HG02798 (cell line): ENCODE measurements at regions not wholly inside any gene's neighbourhood (a gene's known extent, or its start where the extent isn't known, plus 50 kb on each side); places are given as distances from the start of the nearest gene placed in this dataset.
"Not testable (repeated sequence)": the region's sequence is repeated elsewhere in the genome, so short reads cannot be mapped to it uniquely, and the experiment has no call there.

Source experiments
- ATAC-seq: cut with Tn5 transposase; IDR thresholded peaks from one replicate; pipeline ENCODE4 v1.9.1; 2021; ENCODE audit warnings: mild to moderate bottlenecking; ENCODE audit not compliant: unreplicated experiment, poor library complexity

DNA sequence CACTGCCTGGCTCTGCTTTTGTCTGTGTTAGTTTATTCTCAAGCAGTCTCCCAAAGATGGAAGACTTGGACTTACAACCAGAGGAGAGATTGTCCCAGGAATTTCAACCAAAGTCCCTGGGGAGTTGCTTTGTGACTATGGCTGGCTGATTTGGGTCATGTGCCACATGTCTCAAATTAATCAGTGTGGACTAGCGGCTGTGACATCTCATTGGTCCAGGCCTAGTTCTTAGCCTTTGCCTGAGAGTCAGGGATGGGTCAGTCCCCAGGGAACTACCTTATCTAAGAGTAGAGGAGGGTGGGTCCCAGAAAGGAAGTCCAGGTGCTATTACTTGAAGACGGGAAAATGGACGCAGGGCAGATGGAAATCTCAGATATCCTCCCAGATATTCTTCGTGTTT lies 217.1 kb downstream of the ACKR3 start:
- ATAC-seq, result no peak

DNA sequence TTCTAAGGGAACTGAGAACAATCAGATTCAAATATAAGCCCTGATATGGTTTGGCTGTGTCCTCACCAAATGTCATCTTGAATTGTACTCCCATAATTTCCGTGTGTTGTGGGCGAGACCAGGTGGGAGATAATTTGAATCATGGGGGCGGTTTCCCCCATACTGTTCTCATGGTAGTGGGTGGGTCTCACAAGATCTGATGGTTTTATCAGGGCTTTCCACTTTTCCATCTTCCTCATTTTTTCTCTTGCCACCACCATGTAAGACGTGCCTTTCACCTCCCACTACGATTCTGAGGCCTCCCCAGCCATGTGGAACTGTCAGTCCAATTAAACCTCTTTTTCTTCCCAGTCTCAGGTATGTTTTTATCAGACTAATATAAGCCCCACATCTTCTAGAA lies 217.8 kb downstream of the ACKR3 start:
- ATAC-seq, result not testable (repeated sequence)

DNA sequence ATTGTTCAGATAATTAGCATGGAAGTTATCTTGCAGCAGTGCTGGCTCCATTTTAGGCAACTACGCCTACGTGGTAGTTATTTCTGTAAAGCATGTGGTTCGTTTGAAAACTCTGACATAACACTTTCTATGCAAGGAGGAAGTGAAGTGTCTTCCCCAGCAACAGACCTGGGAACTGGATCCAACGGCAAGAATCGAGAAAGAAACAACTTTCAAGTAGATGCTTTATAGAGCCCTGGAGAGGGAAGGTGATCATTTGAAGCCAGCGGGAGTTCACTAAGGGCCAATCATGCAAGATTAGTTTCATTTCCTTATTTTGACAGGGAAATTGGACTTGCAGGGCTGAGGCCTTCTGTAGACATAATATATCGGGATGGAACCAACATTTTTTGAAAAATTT lies 218.3 kb downstream of the ACKR3 start:
- ATAC-seq, result no peak

DNA sequence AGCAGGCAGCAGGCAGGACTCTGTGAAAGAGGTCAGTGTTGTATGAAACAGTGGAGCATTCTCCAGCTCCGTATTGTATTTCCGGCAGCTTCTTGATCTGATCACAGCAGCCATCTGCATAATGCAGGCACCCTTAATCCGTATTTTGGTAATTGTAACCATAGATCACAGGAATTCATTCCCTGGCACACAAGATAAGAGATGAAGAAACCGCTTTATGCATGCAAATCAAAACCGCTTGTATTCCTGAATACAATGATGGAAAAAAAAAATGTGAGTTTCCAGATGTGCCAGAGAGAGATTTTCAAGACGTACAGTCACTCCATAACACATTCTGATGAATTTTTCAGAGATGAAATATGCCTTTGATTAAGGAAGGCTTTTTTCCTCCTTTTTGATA lies 221.3 kb downstream of the ACKR3 start:
- ATAC-seq, result no peak

DNA sequence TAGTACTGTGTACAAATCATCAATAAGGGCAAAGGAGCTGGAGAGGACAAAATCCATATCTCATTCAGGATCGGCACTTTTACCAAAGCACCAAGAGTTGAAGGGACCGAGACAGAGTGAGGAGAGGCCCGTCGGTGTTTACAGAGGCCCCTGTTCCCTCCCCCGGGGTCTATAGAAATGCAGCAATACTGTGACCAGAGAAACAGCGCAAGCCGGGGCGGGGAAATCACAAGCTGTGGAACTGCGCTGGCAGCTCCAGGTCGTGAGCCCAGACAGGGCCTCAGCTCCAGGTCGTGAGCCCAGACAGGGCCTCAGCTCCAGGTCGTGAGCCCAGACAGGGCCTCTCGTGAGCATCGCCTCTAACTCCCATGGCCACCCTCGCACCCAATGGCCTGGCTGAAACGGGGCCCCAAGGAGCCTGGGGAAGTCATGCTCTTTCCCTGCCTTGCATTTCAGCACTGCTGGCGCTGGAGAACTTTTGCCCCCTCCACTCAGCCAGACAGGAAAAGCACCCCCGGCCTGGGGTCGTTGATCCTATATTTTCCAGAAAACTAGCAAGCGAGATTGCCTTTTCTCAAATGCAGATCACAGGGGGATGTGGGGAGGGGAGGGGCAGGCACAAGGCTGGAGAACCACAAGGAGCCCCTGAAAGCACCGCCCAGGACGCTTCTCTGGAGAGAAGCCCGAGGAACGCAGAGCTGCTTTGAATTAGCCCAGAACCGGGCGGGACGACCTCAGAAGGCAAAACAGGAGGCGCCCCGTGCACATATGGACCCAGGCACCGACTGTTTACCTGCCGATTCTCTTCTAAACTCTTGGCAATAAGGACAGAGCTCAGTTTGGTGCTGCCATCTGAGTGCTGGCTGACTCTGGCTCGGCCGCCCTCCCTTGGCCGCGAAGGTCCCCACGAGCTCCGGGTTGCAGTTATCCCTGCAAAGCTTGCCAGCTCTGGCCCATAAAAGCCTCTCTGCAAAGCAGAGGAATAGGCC lies 223.7 kb downstream of the ACKR3 start:
- ATAC-seq, result no peak

DNA sequence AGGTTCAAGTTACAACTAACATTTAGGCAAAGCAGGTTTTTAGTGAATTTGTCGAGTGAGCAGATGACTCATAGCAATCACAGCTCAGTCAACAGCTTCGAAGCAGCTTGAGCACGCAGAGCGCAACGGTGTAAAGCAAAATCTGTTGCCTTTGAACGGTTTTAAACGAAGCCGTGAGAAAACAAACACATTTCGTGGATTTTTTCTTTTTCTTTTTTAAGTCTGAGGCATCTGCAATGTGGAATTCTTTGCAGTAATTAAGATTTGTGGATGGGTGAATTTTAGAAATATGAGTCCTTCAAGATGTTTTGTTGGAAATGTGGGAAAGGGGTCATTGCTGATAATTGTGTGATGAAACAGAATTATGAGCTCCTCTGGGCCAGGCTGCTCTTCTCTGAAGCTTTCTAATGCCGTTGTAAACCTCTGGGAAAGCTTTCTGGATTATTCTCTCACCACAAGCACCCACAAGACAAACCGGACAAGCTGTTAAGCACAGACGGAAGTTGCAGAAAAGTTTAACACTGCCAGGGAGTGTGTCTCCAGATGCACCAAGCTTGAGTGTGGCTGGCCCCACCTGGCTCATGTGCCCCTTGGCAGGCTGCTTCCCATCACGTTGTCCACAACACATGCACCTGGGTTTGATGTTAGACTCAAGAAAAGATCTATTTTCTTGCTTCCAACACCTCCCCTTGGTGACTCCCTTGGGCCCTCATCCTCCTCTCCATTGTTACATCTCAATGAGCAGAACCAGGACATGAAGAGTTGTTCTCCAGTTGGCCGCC lies 224.7 kb downstream of the ACKR3 start:
- ATAC-seq, result no peak

DNA sequence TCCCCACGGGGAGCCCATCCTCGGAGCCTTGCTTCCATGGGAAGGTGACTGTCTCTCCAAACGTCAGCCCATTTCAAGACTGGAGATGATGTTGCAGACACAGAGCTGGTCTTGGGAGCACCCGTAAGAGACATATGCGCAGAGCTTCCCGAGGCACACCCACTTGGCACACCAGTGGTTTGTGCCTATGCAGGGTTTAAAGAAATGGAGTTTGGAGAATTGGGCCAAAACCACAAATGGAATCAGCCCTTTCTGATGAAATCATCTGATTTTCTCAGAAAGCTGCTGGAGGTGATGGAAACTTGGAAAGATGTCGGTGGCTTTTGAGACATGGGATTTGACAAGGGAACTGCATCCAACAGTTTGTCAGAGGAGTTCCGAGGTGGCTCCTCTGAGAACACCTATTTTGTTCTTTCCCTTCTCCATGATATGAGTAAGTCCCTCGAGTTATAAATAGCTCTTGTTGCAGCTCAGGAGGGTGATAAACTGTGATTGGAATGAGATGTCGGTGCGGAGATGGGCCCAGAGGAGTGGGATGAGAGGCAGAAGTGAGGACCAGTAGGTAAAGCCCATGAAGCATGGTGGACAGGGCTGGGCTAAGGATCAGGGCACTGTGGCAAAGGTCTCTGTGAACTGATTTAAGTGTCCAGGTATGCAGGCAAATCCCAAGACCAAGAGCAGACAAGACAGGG lies 225.7 kb downstream of the ACKR3 start:
- no peak for ATAC-seq

DNA sequence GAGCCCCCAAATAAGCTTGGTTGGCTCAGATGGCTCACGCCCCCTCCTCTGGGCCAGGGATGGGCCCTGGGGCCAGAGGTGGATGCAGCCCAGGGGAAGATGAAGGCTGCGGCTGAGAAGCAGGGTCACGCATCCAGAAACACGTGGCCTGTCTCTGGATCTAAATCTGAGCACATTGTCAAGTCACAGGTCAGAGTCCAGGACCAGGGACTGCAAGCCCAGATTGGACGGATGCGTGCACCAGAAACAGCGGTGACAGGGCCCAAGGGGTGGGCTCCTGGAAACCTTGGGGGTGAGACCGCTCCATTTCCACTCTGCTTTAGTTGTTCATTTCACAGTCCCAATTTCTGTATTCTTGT lies 226.2 kb downstream of the ACKR3 start:
- ATAC-seq, result no peak

DNA sequence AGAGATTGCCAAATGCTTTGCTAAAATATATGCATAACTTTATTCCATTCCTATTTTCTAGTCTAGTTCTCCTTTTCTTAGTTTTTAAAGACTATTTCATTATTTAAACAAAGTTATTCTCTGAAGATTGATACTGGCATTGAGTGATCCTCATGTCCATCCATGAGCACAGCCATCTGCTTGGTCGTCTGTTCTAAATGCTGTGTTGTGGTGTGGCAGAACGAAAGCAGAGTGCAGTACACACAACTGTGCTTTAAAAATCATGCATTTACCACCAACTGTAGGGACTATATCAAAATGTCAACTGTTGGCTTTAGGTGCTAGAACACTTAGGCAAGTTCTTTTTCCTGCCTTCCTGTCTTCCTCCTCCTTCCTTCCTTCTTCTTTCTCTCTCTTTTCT lies 226.6 kb downstream of the ACKR3 start:
- no peak for ATAC-seq

DNA sequence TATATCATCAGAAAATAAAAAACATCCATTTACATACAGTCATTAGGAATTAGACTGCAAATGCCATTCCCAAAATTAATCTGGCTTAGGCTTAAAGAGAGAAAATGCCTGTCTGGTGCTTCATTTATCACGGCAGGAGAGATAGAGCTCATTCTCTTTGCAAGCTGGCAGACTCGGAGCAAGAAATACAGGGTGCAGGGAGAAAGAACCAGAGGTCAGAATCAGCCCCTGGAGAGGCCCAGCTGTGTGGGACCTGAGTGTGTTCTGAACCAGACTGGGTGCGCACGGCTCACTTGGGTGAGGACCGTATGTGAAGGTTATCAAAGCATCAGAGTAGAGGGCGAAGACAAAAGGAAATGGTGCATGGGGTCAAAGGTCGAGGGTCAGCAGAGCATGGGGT lies 227.8 kb downstream of the ACKR3 start:
- no peak for ATAC-seq

DNA sequence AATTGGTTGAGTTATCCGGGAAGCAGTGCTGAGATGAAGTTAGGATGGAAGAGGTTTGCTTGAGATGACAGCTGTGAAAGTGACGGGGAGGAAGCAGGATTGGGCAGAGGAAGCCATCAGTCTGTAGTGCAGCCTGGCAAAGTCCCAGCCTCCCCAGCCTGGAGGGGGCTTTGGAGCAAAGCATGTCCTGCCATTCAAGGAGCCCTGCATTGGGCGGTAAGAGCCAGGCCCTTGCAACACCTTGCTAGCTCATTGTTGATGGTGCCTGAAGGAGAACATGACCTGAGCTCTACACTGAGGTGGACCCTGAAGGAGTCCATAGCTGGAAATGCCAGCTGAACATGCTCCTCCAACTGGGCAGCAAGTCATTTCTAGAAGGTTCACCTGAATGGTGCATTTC lies 228.9 kb downstream of the ACKR3 start:
- ATAC-seq, result no peak

DNA sequence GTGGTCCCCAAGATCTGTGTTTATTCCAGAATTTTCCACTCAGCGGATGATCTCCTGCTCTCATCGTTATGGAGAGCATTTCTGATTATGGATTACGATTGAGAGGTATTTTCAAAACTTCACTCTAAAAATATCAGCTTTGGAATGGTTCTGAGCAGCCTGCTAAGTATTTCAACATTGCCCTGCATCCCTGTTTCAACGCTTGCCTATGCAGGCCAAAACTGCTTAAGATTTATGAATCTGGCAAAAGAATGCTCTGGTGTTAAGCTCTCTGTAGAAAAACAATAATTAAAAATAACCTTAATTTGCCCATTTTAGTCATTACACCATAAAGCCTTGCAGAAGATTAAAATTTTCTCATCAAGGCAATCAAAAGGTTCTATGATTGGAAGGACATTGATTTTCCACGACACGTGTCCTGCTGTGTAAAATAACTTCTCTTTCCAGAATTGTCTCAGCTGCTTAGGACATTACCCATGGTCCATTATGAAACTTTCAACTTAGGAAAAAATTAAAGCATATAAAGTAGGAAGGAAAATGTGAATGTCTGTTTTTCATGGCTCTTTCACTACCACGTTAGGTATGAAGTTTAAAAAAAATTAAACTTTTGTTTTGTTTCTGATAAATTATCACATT lies 229.9 kb downstream of the ACKR3 start:
- ATAC-seq, result no peak

DNA sequence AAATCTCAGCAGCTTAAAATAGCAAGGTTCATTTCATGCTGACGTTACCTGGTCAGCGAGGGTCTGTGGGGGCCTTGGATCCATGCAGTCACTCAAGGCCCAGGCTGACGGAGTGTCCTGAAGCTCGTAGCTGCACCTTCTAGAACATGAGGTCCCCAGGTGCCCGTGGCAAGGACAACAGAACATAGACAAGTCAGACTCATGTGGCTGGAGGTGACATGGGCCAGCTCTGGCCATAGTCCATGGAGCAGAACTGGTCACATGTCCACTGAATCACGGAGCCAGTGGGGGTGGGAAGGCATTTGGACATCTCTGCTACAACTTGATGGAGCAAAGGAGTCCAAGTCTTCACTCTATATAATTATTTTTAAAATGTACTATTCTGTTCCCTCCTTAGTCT lies 233.2 kb downstream of the ACKR3 start:
- ATAC-seq, result no peak

DNA sequence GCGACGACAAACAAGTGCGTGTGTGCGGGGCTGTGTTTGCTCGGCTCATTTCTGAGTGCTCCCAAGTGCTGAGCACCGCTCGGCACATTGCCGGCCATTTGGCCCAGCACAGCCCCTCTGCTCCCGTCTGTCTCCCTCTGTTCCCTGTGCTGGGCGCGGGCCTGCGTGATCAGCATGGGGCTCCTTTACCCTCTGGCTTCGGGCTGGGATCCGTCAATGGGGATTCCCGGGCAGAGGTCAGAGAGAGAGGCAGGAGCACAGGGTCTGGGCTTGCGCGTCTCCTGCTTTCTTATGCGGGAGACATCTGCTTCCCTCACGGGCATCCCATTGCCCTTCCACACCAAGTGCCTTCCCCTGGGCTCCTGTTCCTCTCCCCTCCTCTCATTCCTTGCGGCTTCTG lies 234.0 kb downstream of the ACKR3 start:
- ATAC-seq, result no peak

DNA sequence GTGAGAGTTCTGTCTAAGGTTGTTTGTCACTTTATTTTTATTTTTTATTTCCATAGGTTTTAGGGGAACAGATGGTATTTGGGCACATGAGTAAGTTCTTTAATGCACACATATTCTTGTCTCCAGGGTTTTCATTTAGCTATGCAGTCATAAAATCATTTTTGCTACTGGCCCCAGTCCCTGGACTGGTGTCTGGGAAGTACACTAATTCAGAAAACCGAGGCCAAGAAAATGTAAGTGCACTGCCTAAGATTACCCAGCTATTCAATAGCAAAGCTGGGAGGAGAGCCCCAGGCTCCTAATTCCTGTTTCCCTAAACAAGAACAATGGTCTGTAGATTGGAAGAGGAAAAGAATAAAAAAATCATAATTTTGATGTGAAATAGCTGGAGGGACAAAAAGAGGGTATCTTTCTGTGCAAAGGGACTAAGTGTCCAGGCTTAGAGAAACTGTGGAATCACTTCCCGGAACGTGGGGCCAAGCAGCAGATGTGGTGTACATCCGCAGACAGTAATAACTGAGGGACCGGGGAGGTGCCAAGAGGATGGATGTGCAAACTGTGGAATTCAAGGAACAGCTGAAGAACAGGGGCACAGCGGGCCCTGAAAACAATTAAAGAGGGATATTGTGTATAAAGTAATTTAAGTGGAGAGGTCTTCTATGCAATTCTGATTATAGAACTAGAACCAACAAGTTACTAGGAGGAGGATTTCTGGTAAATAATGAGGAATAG lies 236.3 kb downstream of the ACKR3 start:
- ATAC-seq, result no peak

DNA sequence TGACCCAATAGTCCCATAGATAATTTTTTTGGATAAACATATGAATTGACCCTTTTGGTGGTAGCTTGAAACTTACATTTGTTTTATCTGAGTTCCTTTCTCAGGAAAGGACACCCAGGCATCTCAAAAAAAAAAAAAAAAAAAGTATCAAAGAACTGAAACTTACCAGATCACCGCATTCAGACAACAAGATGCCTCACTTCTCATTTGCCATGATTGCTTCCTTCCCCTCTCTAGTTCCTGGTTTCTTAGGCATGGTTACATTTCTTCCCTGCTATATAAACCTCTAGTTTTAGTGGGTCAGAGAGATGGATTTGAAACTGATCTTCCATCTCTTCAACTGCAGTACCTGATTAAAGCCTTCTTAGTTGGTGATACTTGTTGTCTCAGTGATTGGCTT lies 240.1 kb downstream of the ACKR3 start:
- ATAC-seq, result no peak

DNA sequence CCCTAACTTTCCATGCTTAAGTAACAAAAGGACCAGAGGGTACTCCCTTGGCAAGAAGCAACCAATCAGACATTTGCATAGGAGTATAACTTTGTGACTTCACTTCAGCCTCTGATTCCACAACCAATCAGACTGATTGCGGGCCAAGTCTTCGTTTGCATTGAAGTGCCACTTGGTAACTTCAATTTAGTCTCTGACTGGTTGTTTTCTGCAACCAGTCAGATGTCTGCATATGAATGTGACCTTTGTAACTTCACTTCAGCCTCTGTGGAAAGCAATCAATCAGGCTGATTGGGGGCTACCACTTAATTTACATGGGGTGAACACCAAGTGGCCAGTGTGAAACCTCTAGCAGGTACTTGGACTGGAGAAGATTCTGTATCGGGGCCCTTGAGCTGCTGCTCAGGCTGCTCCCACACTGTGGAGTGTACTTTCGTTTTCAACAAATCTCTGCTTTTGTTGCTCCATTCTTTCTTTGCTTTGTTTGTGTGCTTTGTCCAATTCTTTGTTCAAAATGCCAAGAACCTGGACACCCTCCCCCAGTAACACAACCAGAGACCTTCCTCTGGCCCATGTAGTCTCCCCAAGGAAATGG lies 241.5 kb downstream of the ACKR3 start:
- ATAC-seq, result no peak

DNA sequence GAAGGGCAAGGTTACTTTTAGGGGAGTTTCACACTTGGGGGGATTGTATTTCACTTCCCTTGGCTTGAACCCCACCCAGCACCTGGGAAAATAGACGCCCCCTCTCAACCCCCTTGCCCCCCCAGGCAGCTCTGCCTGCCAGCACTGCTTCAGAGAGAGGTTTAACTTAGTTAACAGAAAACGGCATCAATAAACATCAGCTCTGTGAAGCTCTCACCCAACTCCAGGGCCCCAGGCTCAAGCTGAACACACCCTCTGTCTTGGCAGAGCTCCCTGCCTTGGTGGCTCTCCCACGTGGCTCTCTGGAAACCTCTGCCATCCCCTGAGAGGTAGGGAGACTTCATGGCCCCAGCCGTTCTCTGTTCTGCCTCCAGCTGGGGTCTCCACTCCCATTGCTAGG lies 244.1 kb downstream of the ACKR3 start:
- ATAC-seq, result no peak

DNA sequence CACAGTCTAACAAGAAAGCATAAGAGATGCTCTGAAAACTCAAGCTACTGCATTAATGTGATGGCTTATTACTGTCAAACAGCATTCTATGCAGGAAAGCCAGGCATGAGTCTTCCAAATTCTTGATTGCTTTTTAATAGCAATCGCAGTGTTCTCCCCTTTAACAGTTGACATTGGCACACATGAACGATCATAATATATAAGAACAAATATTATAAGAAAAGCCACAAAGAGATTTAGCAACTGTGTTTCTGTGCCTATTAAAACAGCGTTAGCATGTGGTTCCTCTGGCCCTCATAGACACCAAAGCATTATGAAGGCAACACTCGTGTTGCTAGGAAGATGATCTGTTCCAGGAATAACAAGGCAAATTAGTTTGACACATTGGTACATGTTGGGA lies 245.0 kb downstream of the ACKR3 start:
- ATAC-seq, result no peak

DNA sequence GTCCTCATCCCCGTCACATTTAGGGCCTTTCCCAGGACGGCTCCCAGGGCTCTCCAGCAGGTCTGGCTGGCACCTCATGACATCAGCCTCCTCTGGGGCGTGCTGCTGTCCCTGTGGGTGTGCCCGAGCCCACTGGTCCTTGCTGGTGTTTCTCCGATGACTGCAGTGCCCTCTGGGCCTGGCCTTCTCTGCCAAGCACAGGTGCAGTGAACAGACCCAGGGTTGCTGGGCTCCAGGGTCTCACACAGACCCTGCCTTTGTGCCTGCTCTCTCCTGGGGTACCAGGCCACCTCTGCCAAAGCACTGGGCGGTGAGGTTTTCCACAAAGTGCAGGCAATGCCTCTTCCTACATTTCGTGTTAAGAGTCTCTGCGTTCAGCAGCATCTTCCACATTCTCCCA lies 246.1 kb downstream of the ACKR3 start:
- ATAC-seq, result no peak
